HEK293T (cell line): ENCODE measurements at regions not wholly inside any gene's neighbourhood (a gene's known extent, or its start where the extent isn't known, plus 50 kb on each side); places are given as distances from the start of the nearest gene placed in this dataset.

ENCODE experiments used
- ARNT ChIP-seq: fragments of 450-650 bp; IDR thresholded peaks from 2 replicates; pipeline ENCODE4 v1.6.1; 2017; ENCODE audit warnings: mild to moderate bottlenecking
- CTBP1 ChIP-seq: fragments of 450-650 bp; IDR thresholded peaks from 2 replicates; pipeline ENCODE4 v1.6.1; 2016; ENCODE audit warnings: borderline replicate concordance
- FOXA1 ChIP-seq: fragments of 450-650 bp; IDR thresholded peaks from 2 replicates; pipeline ENCODE4 v1.6.1; 2016; ENCODE audit warnings: mild to moderate bottlenecking
- FOXK2 ChIP-seq: fragments of 450-650 bp; IDR thresholded peaks from 2 replicates; pipeline ENCODE4 v1.6.1; 2016; ENCODE audit warnings: mild to moderate bottlenecking
- FOXM1 ChIP-seq: fragments of 450-650 bp; IDR thresholded peaks from 2 replicates; pipeline ENCODE4 v1.6.1; 2017; ENCODE audit warnings: mild to moderate bottlenecking, borderline replicate concordance
- NFRKB ChIP-seq: fragments of 450-650 bp; IDR thresholded peaks from 2 replicates; pipeline ENCODE4 v1.6.1; 2016; ENCODE audit warnings: mild to moderate bottlenecking, moderate library complexity

GRCh38 chr18:57989536-57989935, 54.5 kb upstream of the NEDD4L start:
- TF ChIP-seq FOXA1 (no peak), ARNT (no peak), NFRKB (no peak), FOXM1 (no peak), CTBP1 (no peak), FOXK2 (no peak)
